Natural killer cell treated with Interleukin-12 subunit alpha and Interleukin-12 subunit beta and Interleukin-15 and Interleukin-18, amount 100 ng/mL, for 72 hours (primary cell): ENCODE measurements at regions not wholly inside any gene's neighbourhood (a gene's known extent, or its start where the extent isn't known, plus 50 kb on each side); places are given as distances from the start of the nearest gene placed in this dataset.

Source experiments
- ATAC-seq, 2 donors: fragments of 150-1000 bp; cut with Tn5 transposase in 1 of 2; sonication (Bioruptor Pico), chemical (Tn5 transposase) in 1 of 2; 2 replicates each; pipeline ENCODE4 v1.10.0; 2021
- DNase-seq: peaks from one replicate; pipeline ENCODE4 v3.0.0; 2022; ENCODE audit warnings: low spot score
- H3K27ac Mint-ChIP-seq, 2 donors: 1 replicate in 1 of 2; 2 replicates in 1 of 2; pipeline ENCODE4 v1.8.0; 2022; ENCODE audit warnings: mixed read lengths in 2 of 2, mild to moderate bottlenecking in 1 of 2, moderate library complexity in 1 of 2
- H3K27me3 Mint-ChIP-seq, 2 donors: 1 replicate in 1 of 2; 2 replicates in 1 of 2; pipeline ENCODE4 v1.8.0; 2022; ENCODE audit warnings: mixed read lengths in 2 of 2
- H3K36me3 Mint-ChIP-seq: one replicate; pipeline ENCODE4 v1.8.0; 2022; ENCODE audit warnings: mixed read lengths
- H3K4me1 Mint-ChIP-seq, 2 donors: 1 replicate in 1 of 2; 2 replicates in 1 of 2; pipeline ENCODE4 v1.8.0; 2022; ENCODE audit warnings: low read depth in 2 of 2, mixed read lengths in 2 of 2, mild to moderate bottlenecking in 1 of 2
- H3K4me3 Mint-ChIP-seq: one replicate; pipeline ENCODE4 v1.8.0; 2022; ENCODE audit warnings: mixed read lengths
- H3K9me3 Mint-ChIP-seq: 2 replicates; pipeline ENCODE4 v1.8.0; 2022; ENCODE audit warnings: mixed read lengths

- Mint-ChIP-seq H3K36me3 (no peaks in the 10 kb centered on the region), H3K9me3 (no peaks in the 10 kb centered on the region), H3K4me3 (no peak overlapping the region), H3K27me3 (peaks cover 0 to 5% of the 10 kb centered on the region in 2 donors), H3K27ac (no peak overlapping the region), H3K4me1 (no peaks in the 10 kb centered on the region)
- no peak for ATAC-seq
- no peak for DNase-seq
Measured at GRCh38 chr6:16078064-16078463, 50.8 kb upstream of the MYLIP start.

GRCh38 chr6:16069671-16070070, 59.2 kb upstream of the MYLIP start:
- peaks cover 0 to 3% of the 10 kb centered on the region in 2 donors for H3K4me1 Mint-ChIP-seq
- no peak overlapping the region for H3K4me3 Mint-ChIP-seq
- DNase-seq, result no peak
- peaks cover 6 to 7% of the 10 kb centered on the region in 2 donors for H3K27me3 Mint-ChIP-seq
- no peak for ATAC-seq
- H3K36me3 Mint-ChIP-seq, result no peaks in the 10 kb centered on the region
- no peaks in the 10 kb centered on the region for H3K9me3 Mint-ChIP-seq
- no peak overlapping the region for H3K27ac Mint-ChIP-seq

- H3K4me3 Mint-ChIP-seq, result no peak overlapping the region
- ATAC-seq (no peak), DNase-seq (no peak)
- no peaks in the 10 kb centered on the region for H3K36me3 Mint-ChIP-seq
- peaks cover 7% of the 10 kb centered on the region in 2 donors for H3K27me3 Mint-ChIP-seq
- H3K27ac Mint-ChIP-seq, result no peak overlapping the region
- H3K9me3 Mint-ChIP-seq, result no peaks in the 10 kb centered on the region
- peaks cover 0 to 3% of the 10 kb centered on the region in 2 donors for H3K4me1 Mint-ChIP-seq
Measured at GRCh38 chr6:16069222-16069621, 59.7 kb upstream of the MYLIP start.

DNA sequence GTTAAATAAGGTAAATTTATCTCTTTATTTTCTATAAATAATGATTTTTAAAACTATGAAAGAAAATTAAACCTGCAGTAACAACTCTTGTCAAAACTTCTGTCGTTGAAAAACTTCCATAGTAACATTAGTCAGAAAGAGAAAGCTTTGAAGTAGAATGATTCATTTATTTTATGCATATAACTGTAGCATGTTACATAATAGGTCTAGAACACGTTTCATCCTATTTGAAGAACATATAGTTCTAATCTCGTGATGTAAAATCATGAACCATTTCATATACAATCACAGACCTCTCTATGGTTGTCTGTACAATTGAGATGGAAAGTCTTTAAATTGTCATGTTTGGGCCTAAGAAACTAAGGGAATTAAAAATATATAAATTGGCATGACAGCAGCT, 61.3 kb upstream of the MYLIP start:
- peaks cover 0 to 3% of the 10 kb centered on the region in 2 donors for H3K4me1 Mint-ChIP-seq
- DNase-seq (no peak), ATAC-seq (no peak)
- peaks cover 7% of the 10 kb centered on the region in 2 donors for H3K27me3 Mint-ChIP-seq
- H3K36me3 Mint-ChIP-seq, result no peaks in the 10 kb centered on the region
- no peak overlapping the region for H3K27ac Mint-ChIP-seq
- no peaks in the 10 kb centered on the region for H3K9me3 Mint-ChIP-seq
- H3K4me3 Mint-ChIP-seq, result no peak overlapping the region

DNA sequence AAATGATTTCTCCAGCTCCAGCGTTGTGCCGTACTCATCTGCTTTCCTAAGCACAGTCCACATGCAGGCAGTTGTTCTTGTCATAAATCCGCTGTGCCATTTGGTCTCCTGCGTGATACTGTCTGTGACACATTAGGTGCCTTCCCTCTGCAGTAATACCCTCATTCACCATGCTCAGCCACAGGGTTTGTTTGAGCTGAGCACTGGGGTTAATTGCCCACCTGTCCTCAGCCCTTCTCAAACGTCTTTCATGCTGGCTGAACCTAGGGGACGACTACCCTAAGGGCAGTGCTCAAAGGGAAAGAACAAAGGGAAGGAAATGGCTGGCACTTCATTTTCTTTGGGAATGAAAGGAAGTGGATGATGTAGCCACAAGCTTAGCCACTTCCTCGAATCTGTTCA, 64.2 kb upstream of the MYLIP start:
- Mint-ChIP-seq H3K27ac (no peak overlapping the region), H3K4me1 (peaks cover 0 to 10% of the 10 kb centered on the region in 2 donors), H3K36me3 (no peaks in the 10 kb centered on the region), H3K27me3 (peaks cover 7 to 10% of the 10 kb centered on the region in 2 donors), H3K9me3 (no peaks in the 10 kb centered on the region), H3K4me3 (no peak overlapping the region)
- ATAC-seq (no peak), DNase-seq (no peak)

- ATAC-seq (no peak), DNase-seq (no peak)
- no peak overlapping the region for H3K4me3 Mint-ChIP-seq
- H3K27ac Mint-ChIP-seq, result no peak overlapping the region
- H3K36me3 Mint-ChIP-seq, result no peaks in the 10 kb centered on the region
- H3K27me3 Mint-ChIP-seq, result peaks cover 7 to 12% of the 10 kb centered on the region in 2 donors
- peaks cover 0 to 10% of the 10 kb centered on the region in 2 donors for H3K4me1 Mint-ChIP-seq
- no peaks in the 10 kb centered on the region for H3K9me3 Mint-ChIP-seq
Measured at GRCh38 chr6:16063580-16063979, 65.3 kb upstream of the MYLIP start.

DNA sequence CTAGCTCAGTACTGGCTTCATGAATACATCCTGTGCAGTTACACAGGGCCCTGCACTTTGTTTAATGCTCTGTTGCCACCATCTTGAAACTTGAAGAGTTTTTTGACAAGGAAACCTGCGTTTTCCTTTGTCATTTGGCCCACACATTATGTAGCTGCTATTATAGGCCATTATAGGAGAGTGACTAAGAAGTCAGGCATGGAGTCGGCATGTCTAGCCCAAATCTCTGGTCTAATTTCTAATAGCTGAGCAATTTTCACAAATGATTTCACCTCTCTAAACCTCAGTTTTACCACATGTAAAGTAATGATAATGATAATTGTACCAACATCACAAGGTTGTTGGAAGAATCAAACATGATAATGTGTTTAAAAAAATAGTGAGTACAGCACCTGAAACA, 67.1 kb upstream of the MYLIP start:
- no peaks in the 10 kb centered on the region for H3K9me3 Mint-ChIP-seq
- H3K27ac Mint-ChIP-seq, result no peak overlapping the region
- DNase-seq (no peak), ATAC-seq (no peak)
- no peak overlapping the region for H3K4me3 Mint-ChIP-seq
- H3K36me3 Mint-ChIP-seq, result no peaks in the 10 kb centered on the region
- H3K4me1 Mint-ChIP-seq, result peaks cover 4 to 10% of the 10 kb centered on the region in 2 donors
- H3K27me3 Mint-ChIP-seq, result peaks cover 7 to 12% of the 10 kb centered on the region in 2 donors

GRCh38 chr6:16060039-16060438, 68.8 kb upstream of the MYLIP start:
- no peak for ATAC-seq
- Mint-ChIP-seq H3K9me3 (no peaks in the 10 kb centered on the region), H3K27ac (no peak overlapping the region), H3K4me1 (peaks cover 4 to 9% of the 10 kb centered on the region in 2 donors), H3K27me3 (peaks cover 5 to 9% of the 10 kb centered on the region in 2 donors), H3K36me3 (no peaks in the 10 kb centered on the region), H3K4me3 (no peak overlapping the region)
- no peak for DNase-seq

- peaks cover 0 to 7% of the 10 kb centered on the region in 2 donors for H3K27me3 Mint-ChIP-seq
- no peaks in the 10 kb centered on the region for H3K36me3 Mint-ChIP-seq
- peaks cover 4 to 7% of the 10 kb centered on the region in 2 donors for H3K4me1 Mint-ChIP-seq
- DNase-seq, result no peak
- no peak for ATAC-seq
- no peaks in the 10 kb centered on the region for H3K9me3 Mint-ChIP-seq
- no peak overlapping the region for H3K4me3 Mint-ChIP-seq
- no peak overlapping the region for H3K27ac Mint-ChIP-seq
Measured at GRCh38 chr6:16059496-16059895, 69.4 kb upstream of the MYLIP start.

DNA sequence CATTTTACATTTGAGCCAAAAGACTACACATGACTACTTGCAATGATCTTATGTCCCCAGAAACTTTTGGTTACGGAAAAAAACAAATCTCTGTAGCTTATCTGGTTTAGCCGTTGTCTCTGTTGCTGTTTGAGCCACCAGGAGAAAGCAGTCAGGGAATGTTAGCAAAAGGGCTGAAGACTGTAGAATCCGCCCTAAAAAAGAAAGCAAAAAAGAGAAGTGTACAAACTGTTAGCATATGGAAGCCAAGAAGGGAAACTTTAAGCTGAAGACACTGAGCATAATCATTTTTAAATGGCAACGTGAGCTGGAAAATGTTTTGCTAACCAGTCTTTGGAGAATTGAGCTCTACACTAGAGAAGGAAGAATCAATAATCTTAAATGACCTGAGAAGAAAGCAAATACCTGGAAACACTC, 69.9 kb upstream of the MYLIP start:
- DNase-seq (no peak), ATAC-seq (no peak)
- H3K9me3 Mint-ChIP-seq, result no peaks in the 10 kb centered on the region
- no peak overlapping the region for H3K27ac Mint-ChIP-seq
- peaks cover 4 to 7% of the 10 kb centered on the region in 2 donors for H3K4me1 Mint-ChIP-seq
- H3K27me3 Mint-ChIP-seq, result peaks cover 0 to 7% of the 10 kb centered on the region in 2 donors
- no peak overlapping the region for H3K4me3 Mint-ChIP-seq
- no peaks in the 10 kb centered on the region for H3K36me3 Mint-ChIP-seq

- ATAC-seq (no peak), DNase-seq (no peak)
- peaks cover 0 to 7% of the 10 kb centered on the region in 2 donors for H3K27me3 Mint-ChIP-seq
- no peaks in the 10 kb centered on the region for H3K36me3 Mint-ChIP-seq
- no peak overlapping the region for H3K4me3 Mint-ChIP-seq
- H3K4me1 Mint-ChIP-seq, result peaks cover 4 to 7% of the 10 kb centered on the region in 2 donors
- H3K27ac Mint-ChIP-seq, result no peak overlapping the region
- H3K9me3 Mint-ChIP-seq, result no peaks in the 10 kb centered on the region
Measured at GRCh38 chr6:16058201-16058928, 70.5 kb upstream of the MYLIP start.

GRCh38 chr6:16057446-16057845, 71.4 kb upstream of the MYLIP start:
- no peaks in the 10 kb centered on the region for H3K9me3 Mint-ChIP-seq
- H3K27ac Mint-ChIP-seq, result peak overlapping the region in 1 of 2 donors; percentile 17
- ATAC-seq (no peak), DNase-seq (no peak)
- H3K4me3 Mint-ChIP-seq, result no peak overlapping the region
- no peaks in the 10 kb centered on the region for H3K36me3 Mint-ChIP-seq
- H3K4me1 Mint-ChIP-seq, result peaks cover 4 to 7% of the 10 kb centered on the region in 2 donors
- peaks cover 0 to 7% of the 10 kb centered on the region in 2 donors for H3K27me3 Mint-ChIP-seq

GRCh38 chr6:16056263-16056870, 72.5 kb upstream of the MYLIP start:
- Mint-ChIP-seq H3K27ac (peak overlapping the region in 1 of 2 donors; percentile 17), H3K9me3 (no peaks in the 10 kb centered on the region), H3K4me3 (no peak overlapping the region), H3K36me3 (no peaks in the 10 kb centered on the region), H3K4me1 (peaks cover 4 to 7% of the 10 kb centered on the region in 2 donors), H3K27me3 (peaks cover 5 to 6% of the 10 kb centered on the region in 2 donors)
- DNase-seq (no peak), ATAC-seq (no peak)

DNA sequence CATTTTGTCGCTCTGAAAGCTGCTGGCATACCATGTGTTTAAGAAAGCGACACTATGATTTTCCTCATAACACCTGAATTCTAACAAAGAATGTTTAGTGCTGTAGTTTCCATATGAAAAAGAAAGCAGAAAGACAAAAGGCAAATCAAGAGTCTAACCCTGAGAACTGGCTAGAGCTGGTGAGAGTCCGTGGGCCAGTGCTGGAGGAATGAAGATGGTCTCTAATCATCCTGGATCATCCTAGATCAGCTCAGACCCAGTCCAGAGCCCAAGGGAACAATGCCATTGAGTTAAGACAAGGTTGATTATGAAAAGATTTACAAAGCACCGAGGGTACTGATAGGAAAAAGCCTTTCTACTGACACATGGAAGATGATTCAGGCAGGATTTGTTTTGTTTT, 73.0 kb upstream of the MYLIP start:
- H3K36me3 Mint-ChIP-seq, result no peaks in the 10 kb centered on the region
- peaks cover 5 to 6% of the 10 kb centered on the region in 2 donors for H3K27me3 Mint-ChIP-seq
- H3K27ac Mint-ChIP-seq, result no peak overlapping the region
- no peak for DNase-seq
- peaks cover 4 to 7% of the 10 kb centered on the region in 2 donors for H3K4me1 Mint-ChIP-seq
- H3K4me3 Mint-ChIP-seq, result no peak overlapping the region
- no peak for ATAC-seq
- no peaks in the 10 kb centered on the region for H3K9me3 Mint-ChIP-seq
